IMR-90 (cell line): ENCODE measurements at regions not wholly inside any gene's neighbourhood (a gene's known extent, or its start where the extent isn't known, plus 50 kb on each side); places are given as distances from the start of the nearest gene placed in this dataset.

Source experiments
- ATAC-seq: fragments of 200-7000 bp; cut with Tn5 transposase; 2 replicates; pipeline ENCODE4 v1.9.1; 2020; ENCODE audit warnings: low read depth, mild to moderate bottlenecking, moderate library complexity
- BruUV-seq: library from RNA; stranded (reverse); fragments of 400-500 nt; replicated peaks from 2 replicates; lab custom pipeline; 2021; lab: Mats Ljungman, UMichigan
- CTCF ChIA-PET: fragments of 300-600 bp; formaldehyde crosslinking; extraction: SDS; loops from one replicate; lab custom pipeline; 2021; ENCODE audit warnings: antibody characterized with exemption; lab: Yijun Ruan, JAX
- POLR2A ChIA-PET: fragments of 300-600 bp; sonication (Branson Sonifier 250); formaldehyde crosslinking; loops from one replicate; lab custom pipeline; 2022; ENCODE audit warnings: antibody characterized with exemption; ENCODE audit not compliant: unreplicated experiment; lab: Charles Lee
- DNase-seq: peaks from one replicate; pipeline ENCODE4 v3.0.0; 2013
- H2AFZ ChIP-seq: replicated peaks from 2 replicates; pipeline ENCODE3; 2013; ENCODE audit warnings: low read length, mild to moderate bottlenecking; ENCODE audit not compliant: poor library complexity
- H2AK5ac ChIP-seq: 2 replicates; pipeline ENCODE4 v1.6.1; 2013; ENCODE audit warnings: low read depth, low read length, inconsistent platforms
- H2AK9ac ChIP-seq: replicated peaks from 2 replicates; pipeline ENCODE3; 2013; ENCODE audit warnings: mild to moderate bottlenecking, low read depth, low read length, moderate library complexity; ENCODE audit not compliant: poor library complexity
- H2BK120ac ChIP-seq: 2 replicates; pipeline ENCODE4 v1.6.1; 2013; ENCODE audit warnings: low read depth, low read length, inconsistent platforms
- H2BK15ac ChIP-seq: 3 replicates; pipeline ENCODE4 v1.6.1; 2013; ENCODE audit warnings: low read depth, low read length, inconsistent platforms
- H2BK20ac ChIP-seq: 2 replicates; pipeline ENCODE4 v1.6.1; 2013; ENCODE audit warnings: low read depth, mild to moderate bottlenecking, inconsistent platforms, low read length, moderate library complexity
- H2BK5ac ChIP-seq: 2 replicates; pipeline ENCODE4 v1.6.1; 2013; ENCODE audit warnings: mild to moderate bottlenecking, low read depth, low read length, inconsistent platforms; ENCODE audit not compliant: poor library complexity, severe bottlenecking
- H3K14ac ChIP-seq: replicated peaks from 2 replicates; pipeline ENCODE4 v1.6.1; 2013; ENCODE audit warnings: low read depth, low read length, inconsistent platforms
- H3K18ac ChIP-seq: 2 replicates; pipeline ENCODE4 v1.6.1; 2013; ENCODE audit warnings: low read depth, low read length, control low read depth
- H3K23ac ChIP-seq: 2 replicates; pipeline ENCODE4 v1.6.1; 2013; ENCODE audit warnings: low read depth, low read length, inconsistent platforms
- H3K27ac ChIP-seq: 2 replicates; pipeline ENCODE4 v1.5.1; 2013; ENCODE audit warnings: mild to moderate bottlenecking, control low read depth, low read length; ENCODE audit not compliant: insufficient read depth
- H3K27me3 ChIP-seq: 2 replicates; pipeline ENCODE4 v1.6.1; 2013; ENCODE audit warnings: low read length; ENCODE audit not compliant: control insufficient read depth, insufficient read depth
- H3K36me3 ChIP-seq: 2 replicates; pipeline ENCODE4 v1.6.1; 2013; ENCODE audit warnings: low read length, mixed read lengths; ENCODE audit not compliant: control insufficient read depth, insufficient read depth
- H3K4ac ChIP-seq: 2 replicates; pipeline ENCODE4 v1.6.1; 2013; ENCODE audit warnings: low read depth, low read length, inconsistent platforms
- H3K4me1 ChIP-seq: 2 replicates; pipeline ENCODE4 v1.6.1; 2013; ENCODE audit warnings: low read length, mixed read lengths; ENCODE audit not compliant: control insufficient read depth, insufficient read depth
- H3K4me2 ChIP-seq: 2 replicates; pipeline ENCODE4 v1.6.1; 2013; ENCODE audit warnings: low read depth, mild to moderate bottlenecking, control low read depth, low read length, moderate library complexity
- H3K4me3 ChIP-seq: 2 replicates; pipeline ENCODE4 v1.5.1; 2013; ENCODE audit warnings: low read depth, mild to moderate bottlenecking, control low read depth, low read length, moderate library complexity; ENCODE audit not compliant: insufficient read depth
- H3K56ac ChIP-seq: 2 replicates; pipeline ENCODE4 v1.6.1; 2013; ENCODE audit warnings: low read length, inconsistent platforms; ENCODE audit not compliant: insufficient read depth; ENCODE audit errors: extremely low read depth
- H3K79me1 ChIP-seq, 2 experiments: 2 replicates each; pipeline ENCODE4 v1.6.1; 2013; ENCODE audit warnings: low read length in 2 of 2, inconsistent platforms in 1 of 2, low read depth in 1 of 2
- H3K9ac ChIP-seq: 2 replicates; pipeline ENCODE4 v1.6.1; 2013; ENCODE audit warnings: low read depth, low read length, control low read depth
- H3K9me1 ChIP-seq: 2 replicates; pipeline ENCODE4 v1.6.1; 2013; ENCODE audit warnings: low read length, inconsistent platforms; ENCODE audit not compliant: insufficient read depth
- H3K9me3 ChIP-seq: 2 replicates; pipeline ENCODE4 v1.6.1; 2013; ENCODE audit warnings: low read length; ENCODE audit not compliant: control insufficient read depth, insufficient read depth
- H4K20me1 ChIP-seq: 2 replicates; pipeline ENCODE4 v1.6.1; 2013; ENCODE audit warnings: low read length, inconsistent platforms; ENCODE audit not compliant: insufficient read depth
- H4K5ac ChIP-seq: 2 replicates; pipeline ENCODE4 v1.6.1; 2013; ENCODE audit warnings: mild to moderate bottlenecking, low read depth, low read length, control low read depth
- H4K8ac ChIP-seq, 2 experiments: 2 replicates each; pipeline ENCODE4 v1.6.1; 2013; ENCODE audit warnings: low read depth in 2 of 2, low read length in 2 of 2, control low read depth in 1 of 2, inconsistent platforms in 1 of 2
- H4K91ac ChIP-seq: 2 replicates; pipeline ENCODE4 v1.6.1; 2013; ENCODE audit warnings: low read depth, low read length, inconsistent platforms; ENCODE audit not compliant: insufficient read depth
- BHLHE40 ChIP-seq: fragments of 150-350 bp; IDR thresholded peaks from 2 replicates; pipeline ENCODE4 v1.6.1; 2016; ENCODE audit warnings: mild to moderate bottlenecking, low read depth, low read length
- CHD1 ChIP-seq: IDR thresholded peaks from 2 replicates; pipeline ENCODE4 v1.6.1; 2012; ENCODE audit warnings: low read depth, low read length, improper control_type of control experiment
- MAFK ChIP-seq: IDR thresholded peaks from 2 replicates; pipeline ENCODE4 v1.6.1; 2012; ENCODE audit warnings: low read depth, low read length, improper control_type of control experiment
- MXI1 ChIP-seq: IDR thresholded peaks from 2 replicates; pipeline ENCODE4 v1.6.1; 2012; ENCODE audit warnings: low read depth, mild to moderate bottlenecking, low read length, moderate library complexity, borderline replicate concordance
- RAD21 ChIP-seq: IDR thresholded peaks from 2 replicates; pipeline ENCODE4 v1.6.1; 2012; ENCODE audit warnings: low read length, improper control_type of control experiment
- RCOR1 ChIP-seq: IDR thresholded peaks from 2 replicates; pipeline ENCODE4 v1.6.1; 2012; ENCODE audit warnings: mild to moderate bottlenecking, low read length, improper control_type of control experiment; ENCODE audit not compliant: insufficient replicate concordance
- RFX5 ChIP-seq: IDR thresholded peaks from 2 replicates; pipeline ENCODE4 v1.8.0; 2012; ENCODE audit warnings: low read depth, mild to moderate bottlenecking, low read length, moderate library complexity
- WGBS, 2 experiments: methylation state at CpG; one replicate each; pipeline versions ENCODE4 v1.1.5 to v1.1.7; 2013; ENCODE audit warnings: missing lambda C conversion rate in 2 of 2; ENCODE audit not compliant: insufficient read length in 1 of 2; ENCODE audit errors: extremely low coverage in 2 of 2; 5-methylcytosine and 5-hydroxymethylcytosine counted together
- dilution Hi-C: fragments of 300-500 bp; cut with HindIII; formaldehyde crosslinking; loops from one replicate; pipeline ENCODE4 v1.14.3; 2018; ENCODE audit warnings: low sequenced_read_pairs; ENCODE audit not compliant: unreplicated experiment
- in situ Hi-C: fragments of 300-500 bp; cut with MboI; formaldehyde crosslinking; loops from 3 replicates; pipeline ENCODE4 v1.14.3; 2019; ENCODE audit warnings: low sequenced_read_pairs, inconsistent platforms, mixed read lengths
- intact Hi-C: fragments of 100-400 bp; cut with micrococcal nuclease; formaldehyde crosslinking; loops from 2 replicates; pipeline ENCODE4 v1.10.0; 2022
- TF ChIP-seq, protein P1 (sequence below): conservative IDR thresholded peaks from 2 replicates; pipeline ENCODE4 v1.5.1; 2012; ENCODE audit warnings: mild to moderate bottlenecking, low read depth, low read length, improper control_type of control experiment
- TF ChIP-seq, protein P2 (sequence below): fragments of 150-350 bp; IDR thresholded peaks from 2 replicates; pipeline ENCODE4 v1.6.1; 2016; ENCODE audit warnings: low read depth, mild to moderate bottlenecking, low read length, moderate library complexity, borderline replicate concordance
- TF ChIP-seq, protein P3 (sequence below): fragments of 150-350 bp; IDR thresholded peaks from 2 replicates; pipeline ENCODE4 v1.6.1; 2017; ENCODE audit warnings: mild to moderate bottlenecking, antibody characterized with exemption, low read length, low read depth

- H4K5ac ChIP-seq: no peak overlapping the region
- DNase-seq (no peak), ATAC-seq (no peak)
- H2AFZ ChIP-seq: no peak overlapping the region
- 88% methylated on average over 2 of the region's 6 CpGs; no CpG with 5 or more reads in 1 of the 2 experiments for WGBS, 2 experiments
- in situ Hi-C loops (no loop called here), dilution Hi-C loops (no loop called here), intact Hi-C loops (no loop called here)
- H4K91ac ChIP-seq: no peak overlapping the region
- H3K9ac ChIP-seq: no peak overlapping the region
- H3K4me2 ChIP-seq: no peak overlapping the region
- no peak overlapping the region for H3K18ac ChIP-seq
- no peak overlapping the region for H3K23ac ChIP-seq
- no peak overlapping the region for H3K27ac ChIP-seq
- no peaks in the 10 kb centered on the region for H3K4me1 ChIP-seq
- H3K14ac ChIP-seq: no peak overlapping the region
- peaks cover 2% of the 10 kb centered on the region; the same call in 1 of the 2 replicates for H3K27me3 ChIP-seq
- no peak overlapping the region for H3K4ac ChIP-seq
- no peak overlapping the region for H2BK120ac ChIP-seq
- H3K36me3 ChIP-seq: no peaks in the 10 kb centered on the region
- no peaks in the 10 kb centered on the region for H3K9me1 ChIP-seq
- no peak overlapping the region for H4K8ac ChIP-seq
- no peak overlapping the region for H2AK5ac ChIP-seq
- TF ChIP-seq BHLHE40: no peak
- TF ChIP-seq, protein P1, sequence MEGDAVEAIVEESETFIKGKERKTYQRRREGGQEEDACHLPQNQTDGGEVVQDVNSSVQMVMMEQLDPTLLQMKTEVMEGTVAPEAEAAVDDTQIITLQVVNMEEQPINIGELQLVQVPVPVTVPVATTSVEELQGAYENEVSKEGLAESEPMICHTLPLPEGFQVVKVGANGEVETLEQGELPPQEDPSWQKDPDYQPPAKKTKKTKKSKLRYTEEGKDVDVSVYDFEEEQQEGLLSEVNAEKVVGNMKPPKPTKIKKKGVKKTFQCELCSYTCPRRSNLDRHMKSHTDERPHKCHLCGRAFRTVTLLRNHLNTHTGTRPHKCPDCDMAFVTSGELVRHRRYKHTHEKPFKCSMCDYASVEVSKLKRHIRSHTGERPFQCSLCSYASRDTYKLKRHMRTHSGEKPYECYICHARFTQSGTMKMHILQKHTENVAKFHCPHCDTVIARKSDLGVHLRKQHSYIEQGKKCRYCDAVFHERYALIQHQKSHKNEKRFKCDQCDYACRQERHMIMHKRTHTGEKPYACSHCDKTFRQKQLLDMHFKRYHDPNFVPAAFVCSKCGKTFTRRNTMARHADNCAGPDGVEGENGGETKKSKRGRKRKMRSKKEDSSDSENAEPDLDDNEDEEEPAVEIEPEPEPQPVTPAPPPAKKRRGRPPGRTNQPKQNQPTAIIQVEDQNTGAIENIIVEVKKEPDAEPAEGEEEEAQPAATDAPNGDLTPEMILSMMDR: no peak
- TF ChIP-seq, protein P2, sequence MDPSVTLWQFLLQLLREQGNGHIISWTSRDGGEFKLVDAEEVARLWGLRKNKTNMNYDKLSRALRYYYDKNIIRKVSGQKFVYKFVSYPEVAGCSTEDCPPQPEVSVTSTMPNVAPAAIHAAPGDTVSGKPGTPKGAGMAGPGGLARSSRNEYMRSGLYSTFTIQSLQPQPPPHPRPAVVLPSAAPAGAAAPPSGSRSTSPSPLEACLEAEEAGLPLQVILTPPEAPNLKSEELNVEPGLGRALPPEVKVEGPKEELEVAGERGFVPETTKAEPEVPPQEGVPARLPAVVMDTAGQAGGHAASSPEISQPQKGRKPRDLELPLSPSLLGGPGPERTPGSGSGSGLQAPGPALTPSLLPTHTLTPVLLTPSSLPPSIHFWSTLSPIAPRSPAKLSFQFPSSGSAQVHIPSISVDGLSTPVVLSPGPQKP: no peak
- no peak for TF ChIP-seq CHD1
- TF ChIP-seq, protein P3, sequence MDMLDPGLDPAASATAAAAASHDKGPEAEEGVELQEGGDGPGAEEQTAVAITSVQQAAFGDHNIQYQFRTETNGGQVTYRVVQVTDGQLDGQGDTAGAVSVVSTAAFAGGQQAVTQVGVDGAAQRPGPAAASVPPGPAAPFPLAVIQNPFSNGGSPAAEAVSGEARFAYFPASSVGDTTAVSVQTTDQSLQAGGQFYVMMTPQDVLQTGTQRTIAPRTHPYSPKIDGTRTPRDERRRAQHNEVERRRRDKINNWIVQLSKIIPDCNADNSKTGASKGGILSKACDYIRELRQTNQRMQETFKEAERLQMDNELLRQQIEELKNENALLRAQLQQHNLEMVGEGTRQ: no peak
- no peak for TF ChIP-seq RAD21
- TF ChIP-seq RFX5: no peak
- TF ChIP-seq MAFK: no peak
- no peak for TF ChIP-seq MXI1
- no peak for TF ChIP-seq RCOR1
- H3K56ac ChIP-seq: no peak overlapping the region
- H3K4me3 ChIP-seq: no peak overlapping the region
- no peaks in the 10 kb centered on the region for H4K20me1 ChIP-seq
- H2AK9ac ChIP-seq: no peak overlapping the region
- H3K9me3 ChIP-seq: no peaks in the 10 kb centered on the region
- no peaks in the 10 kb centered on the region for H3K79me1 ChIP-seq
- CTCF ChIA-PET: interaction anchor here (0.7 to 0.9 kb wide), 2 partner anchors 75 to 268 kb away, joined by 3 read pairs; no protein-coding TSS in a partner anchor
- no TSS peak for BruUV-seq
- POLR2A ChIA-PET: no interaction called here
- H2BK15ac ChIP-seq: no peak overlapping the region
- H2BK20ac ChIP-seq: no peak overlapping the region
- no peak overlapping the region for H2BK5ac ChIP-seq
Measured at GRCh38 chr4:14877246-14878225, 124.7 kb upstream of the CPEB2 start.
